ENCODE measurements at regions not wholly inside any gene's neighbourhood (a gene's known extent, or its start where the extent isn't known, plus 50 kb on each side); places are given as distances from the start of the nearest gene placed in this dataset.
"Not testable (repeated sequence)": the region's sequence is repeated elsewhere in the genome, so short reads cannot be mapped to it uniquely, and the experiment has no call there.

- 75 to 80% methylated on average over 6 of the region's 6 CpGs for WGBS, 2 donors
- ATAC-seq (no peak), DNase-seq (no peak)
Observed at GRCh38 chr13:39930544-39931444, 275.3 kb downstream of the COG6 start.

GRCh38 chr13:39931505-39931904, 276.0 kb downstream of the COG6 start:
- ATAC-seq (no peak), FAIRE-seq (no peak), DNase-seq (no peak)
- Histone ChIP-seq H3K36me3 (no peaks in the 10 kb centered on the region), H3K27me3 (no peaks in the 10 kb centered on the region), H3K9me3 (no peaks in the 10 kb centered on the region), H3K4me3 (no peak overlapping the region), H3K27ac (no peak overlapping the region), H3K4me1 (no peaks in the 10 kb centered on the region)
- TF ChIP-seq CTCF (IDR thresholded peaks at IDR 0.05), result no peak
- intact Hi-C loops (cut with DNase I), result no loop called here
- 87 to 91% methylated on average over 2 of the region's 2 CpGs for WGBS, 2 donors

More at GRCh38 chr13:39930544-39931444, 275.3 kb downstream of the COG6 start:
- no peak for TF ChIP-seq CTCF (IDR thresholded peaks at IDR 0.05)
- H3K27me3 ChIP-seq, result no peaks in the 10 kb centered on the region
- no peak for FAIRE-seq
- H3K4me1 ChIP-seq, result no peaks in the 10 kb centered on the region
- intact Hi-C loops (cut with DNase I), result no loop called here
- no peaks in the 10 kb centered on the region for H3K9me3 ChIP-seq
- H3K36me3 ChIP-seq, result no peaks in the 10 kb centered on the region
- H3K4me3 ChIP-seq, result no peak overlapping the region
- H3K27ac ChIP-seq, result no peak overlapping the region

- FAIRE-seq, H3K27ac ChIP-seq: not testable (repeated sequence)
Observed at GRCh38 chr13:39932514-39932913, 277.1 kb downstream of the COG6 start.

GRCh38 chr13:39935155-39935554, 279.7 kb downstream of the COG6 start:
- DNase-seq (no peak), FAIRE-seq (no peak), ATAC-seq (no peak)
- no peaks in the 10 kb centered on the region for H3K36me3 ChIP-seq
- no peaks in the 10 kb centered on the region for H3K4me1 ChIP-seq
- H3K27me3 ChIP-seq, result no peaks in the 10 kb centered on the region
- no peak overlapping the region for H3K4me3 ChIP-seq
- no peaks in the 10 kb centered on the region for H3K9me3 ChIP-seq
- intact Hi-C loops (cut with DNase I), result no loop called here
- TF ChIP-seq CTCF (IDR thresholded peaks at IDR 0.05), result no peak
- WGBS, 2 donors, result 0% methylated on average over 1 of the region's 1 CpG
- no peak overlapping the region for H3K27ac ChIP-seq

More at GRCh38 chr13:39932514-39932913, 277.1 kb downstream of the COG6 start:
- H3K36me3 ChIP-seq; H3K4me3 ChIP-seq; H3K9me3 ChIP-seq; ATAC-seq; H3K27me3 ChIP-seq; DNase-seq; H3K4me1 ChIP-seq; intact Hi-C loops (cut with DNase I): not testable (repeated sequence)
- WGBS, 2 donors, result 47% methylated on average over 2 of the region's 2 CpGs

GRCh38 chr13:39938596-39938995, 283.1 kb downstream of the COG6 start:
- Histone ChIP-seq H3K27ac (no peak overlapping the region), H3K4me1 (no peaks in the 10 kb centered on the region), H3K4me3 (no peak overlapping the region), H3K27me3 (no peaks in the 10 kb centered on the region), H3K9me3 (no peaks in the 10 kb centered on the region), H3K36me3 (no peaks in the 10 kb centered on the region)
- FAIRE-seq (no peak), DNase-seq (no peak), ATAC-seq (no peak)
- TF ChIP-seq CTCF (IDR thresholded peaks at IDR 0.05), result no peak
- intact Hi-C loops (cut with DNase I), result no loop called here
- WGBS, 2 donors, result 81 to 90% methylated on average over 2 of the region's 2 CpGs

Data from pancreas (tissue), 10 donors.